SK-MEL-5 (cell line): ENCODE measurements at regions not wholly inside any gene's neighbourhood (a gene's known extent, or its start where the extent isn't known, plus 50 kb on each side); places are given as distances from the start of the nearest gene placed in this dataset.
A peak's percentile ranks its signal among the peaks of the same experiment; 100 is the strongest.
"Not testable (repeated sequence)": the region's sequence is repeated elsewhere in the genome, so short reads cannot be mapped to it uniquely, and the experiment has no call there.

Experiments
- DNase-seq: peaks from one replicate; pipeline ENCODE4 v3.0.0-alpha.2; 2016; ENCODE audit warnings: low read depth, low spot score
- in situ Hi-C: cut with HindIII; loops from 2 replicates; pipeline ENCODE4 v1.10.0; 2016; ENCODE audit warnings: low sequenced_read_pairs, high pct_unique_total_duplicates, low pct_unique_long_range_greater_than_20kb

DNA sequence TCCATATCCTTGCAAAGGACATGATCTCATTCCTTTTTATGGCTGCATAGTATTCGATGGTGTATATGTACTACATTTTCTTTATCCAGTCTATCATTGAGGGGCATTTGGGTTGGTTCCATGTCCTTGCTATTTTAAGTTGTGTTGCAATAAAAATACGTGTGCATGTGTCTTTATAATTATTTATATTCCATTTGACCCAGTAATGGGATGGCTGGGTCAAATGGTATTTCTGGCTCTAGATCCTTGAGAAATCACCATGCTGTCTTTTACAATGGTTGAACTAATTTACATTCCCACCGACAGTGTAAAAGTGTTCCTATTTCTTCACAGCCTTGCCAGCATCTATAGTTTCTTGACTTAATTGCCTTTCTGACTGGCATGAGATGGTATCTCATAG lies 972.6 kb upstream of the KCND2 start:
- in situ Hi-C loops: not testable (repeated sequence)

DNA sequence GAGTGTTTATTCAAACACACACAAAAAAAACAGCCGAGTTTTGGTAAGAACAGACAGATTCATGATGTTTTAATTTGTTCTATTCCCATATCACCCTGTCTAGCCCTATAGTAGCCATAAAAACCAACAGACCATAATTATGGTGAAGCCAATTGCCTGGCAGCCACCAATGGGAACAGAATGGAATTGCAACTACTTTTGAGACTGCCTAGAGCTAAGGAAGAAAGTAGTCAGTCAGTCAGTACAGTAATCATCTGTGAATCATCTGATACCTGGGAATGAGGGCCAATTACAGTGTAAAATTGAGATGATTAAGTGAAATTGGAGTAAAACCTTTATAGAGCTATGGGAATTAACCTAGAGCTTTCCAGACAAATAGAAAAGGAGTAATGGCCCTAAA lies 952.7 kb upstream of the KCND2 start:
- in situ Hi-C loops: no loop called here
- DNase-seq: peak; percentile 49

More for the DNA sequence above, 972.6 kb upstream of the KCND2 start:
- DNase-seq: not testable (repeated sequence)

DNA sequence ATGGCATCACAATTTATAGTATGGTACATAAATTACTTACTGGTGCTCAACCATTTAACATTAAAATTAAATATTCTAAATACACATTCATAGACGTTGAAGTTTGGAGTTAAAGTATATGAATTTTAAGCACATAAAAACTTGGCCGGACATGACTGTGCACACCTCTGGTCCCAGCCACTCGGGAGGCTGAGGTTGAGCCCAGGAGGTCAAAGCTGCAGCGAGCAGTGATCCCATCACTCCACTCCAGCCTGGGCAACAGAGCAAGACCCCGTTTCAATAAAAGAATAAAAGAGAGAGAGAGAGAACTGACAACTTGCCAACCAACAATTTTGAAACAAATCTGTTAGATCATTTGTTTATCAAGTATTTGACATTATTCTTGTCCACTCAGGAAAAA lies 943.3 kb upstream of the KCND2 start:
- in situ Hi-C loops: no loop called here
- no peak for DNase-seq

DNA sequence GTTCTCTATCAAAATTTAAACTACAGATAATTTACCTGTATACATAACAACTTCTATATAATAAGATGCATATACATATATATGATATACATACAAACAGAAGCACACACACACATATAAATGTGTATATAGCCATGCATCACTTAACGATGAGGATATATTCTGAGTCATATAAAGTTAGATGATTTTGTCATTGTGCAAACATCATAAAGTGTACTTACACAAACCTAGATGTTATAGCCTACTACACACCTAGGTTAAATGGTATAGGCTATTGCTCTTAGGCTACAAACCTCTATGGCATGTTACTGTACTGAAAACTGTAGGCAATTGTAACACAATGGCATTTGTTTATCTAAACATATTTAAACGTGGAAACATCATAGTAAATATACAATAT lies 937.6 kb upstream of the KCND2 start:
- in situ Hi-C loops: no loop called here
- DNase-seq: no peak

DNA sequence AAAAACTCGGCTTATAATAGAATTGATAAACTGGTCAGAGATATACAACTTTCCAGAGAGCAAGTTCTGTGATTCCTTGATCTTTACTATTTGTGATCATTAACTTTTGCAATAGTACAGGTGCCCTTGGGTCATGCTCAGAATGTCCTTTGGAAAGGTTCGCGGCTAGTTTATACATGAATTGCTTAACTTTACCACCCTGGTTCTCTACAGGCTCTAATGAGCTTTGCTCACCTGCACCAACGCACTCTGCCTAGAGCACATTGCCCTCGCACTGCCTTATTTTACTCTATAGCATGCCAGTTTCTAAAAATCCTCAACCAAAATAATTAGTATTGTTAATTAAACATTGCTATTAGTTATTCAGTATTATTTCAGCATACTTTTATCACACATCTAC lies 931.2 kb upstream of the KCND2 start:
- in situ Hi-C loops: no loop called here
- DNase-seq: no peak

DNA sequence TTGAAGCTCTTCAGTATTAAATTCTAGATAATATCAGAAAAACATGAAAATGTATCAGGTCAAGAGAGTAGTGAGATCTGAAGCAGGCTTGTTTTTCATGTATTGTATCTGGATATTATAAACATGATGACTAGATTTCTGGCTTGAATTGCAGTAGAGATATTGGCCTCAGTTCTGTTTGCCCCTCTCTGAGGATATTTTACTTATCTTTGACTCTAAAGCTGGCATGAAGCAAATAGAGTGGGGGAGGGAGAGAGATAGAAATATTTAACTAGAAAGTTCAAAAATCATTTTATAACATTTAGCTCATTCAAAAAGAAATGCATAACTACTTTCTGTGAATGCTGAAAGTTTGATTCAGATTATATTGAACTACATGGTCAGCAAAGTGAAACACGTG lies 929.7 kb upstream of the KCND2 start:
- in situ Hi-C loops: no loop called here
- DNase-seq: no peak

DNA sequence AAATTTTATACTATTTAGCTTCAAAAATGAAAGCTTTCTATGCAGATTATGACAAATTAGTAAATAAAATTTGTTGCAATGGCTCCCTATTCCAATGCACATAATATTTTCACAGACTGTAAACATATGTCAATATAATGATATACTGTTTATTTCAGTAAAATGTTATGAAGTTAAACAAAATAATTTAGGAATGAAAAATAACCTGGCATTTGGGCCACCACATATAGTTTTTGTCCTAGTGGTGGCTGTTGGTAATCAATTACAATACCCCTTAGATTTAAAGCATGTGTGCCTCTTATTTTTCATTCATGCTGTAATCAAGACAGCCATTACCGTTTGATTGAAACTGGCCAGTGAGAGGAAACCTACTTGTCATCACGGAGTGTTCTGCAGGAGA lies 928.5 kb upstream of the KCND2 start:
- DNase-seq: no peak

DNA sequence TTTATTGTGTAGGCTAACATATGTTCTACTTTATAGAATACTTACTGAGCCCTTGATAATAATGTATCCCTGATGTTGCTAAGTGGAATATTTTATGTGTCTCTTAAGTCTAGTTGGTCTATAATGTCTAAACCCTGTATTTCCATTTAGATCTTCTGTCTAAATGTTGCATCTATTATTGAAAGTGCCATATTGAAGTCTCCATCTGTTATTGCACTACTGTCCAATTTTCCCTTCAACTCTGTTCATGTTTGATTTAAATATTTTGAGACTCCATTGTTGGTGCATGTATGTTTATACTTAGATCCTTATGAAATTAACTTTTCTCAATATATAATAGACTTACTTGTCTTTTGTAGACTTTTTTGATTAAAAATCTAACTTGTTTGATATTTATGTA lies 924.5 kb upstream of the KCND2 start:
- in situ Hi-C loops: no loop called here
- DNase-seq: no peak

More for the DNA sequence above, 928.5 kb upstream of the KCND2 start:
- in situ Hi-C loops: no loop called here

DNA sequence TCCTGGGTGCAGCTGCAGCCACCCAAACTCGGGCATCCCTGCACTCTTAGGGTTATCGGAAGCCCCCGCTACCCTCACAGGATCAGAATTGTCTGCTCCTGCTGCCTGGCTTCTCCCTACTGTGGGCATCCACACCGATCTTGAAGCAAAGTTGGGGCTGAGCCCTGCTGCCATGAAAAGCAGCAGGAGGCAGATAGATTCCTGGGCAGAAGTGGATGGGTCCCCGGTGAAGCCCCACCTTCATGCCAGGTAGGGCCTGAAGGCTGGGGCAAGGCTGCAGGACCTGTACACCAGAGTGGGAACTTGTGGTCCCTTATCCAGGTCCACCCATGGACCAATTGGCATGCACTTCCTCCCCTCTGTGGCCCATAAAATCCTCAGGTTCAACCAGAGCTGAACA lies 922.6 kb upstream of the KCND2 start:
- no peak for DNase-seq
- in situ Hi-C loops: no loop called here

DNA sequence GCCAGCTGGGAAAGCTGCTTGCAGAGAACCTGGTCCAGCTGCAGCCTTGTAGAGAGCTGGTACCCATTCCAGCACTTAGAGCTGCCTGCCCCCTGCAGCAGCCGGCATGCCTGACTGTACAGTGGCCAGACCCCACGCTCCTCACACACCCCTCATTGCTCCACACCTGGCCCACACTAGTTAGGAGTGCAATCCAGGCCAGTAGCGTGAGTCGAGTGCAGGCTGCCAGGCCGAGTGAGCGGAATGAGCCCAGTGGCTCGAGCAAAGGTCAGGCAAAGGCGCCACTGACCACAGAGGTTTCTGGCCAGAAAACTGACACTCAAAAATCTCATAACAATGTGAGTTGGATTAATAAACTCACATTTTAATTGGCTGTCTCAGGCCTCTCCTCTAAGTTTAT lies 921.7 kb upstream of the KCND2 start:
- DNase-seq: no peak
- in situ Hi-C loops: no loop called here

DNA sequence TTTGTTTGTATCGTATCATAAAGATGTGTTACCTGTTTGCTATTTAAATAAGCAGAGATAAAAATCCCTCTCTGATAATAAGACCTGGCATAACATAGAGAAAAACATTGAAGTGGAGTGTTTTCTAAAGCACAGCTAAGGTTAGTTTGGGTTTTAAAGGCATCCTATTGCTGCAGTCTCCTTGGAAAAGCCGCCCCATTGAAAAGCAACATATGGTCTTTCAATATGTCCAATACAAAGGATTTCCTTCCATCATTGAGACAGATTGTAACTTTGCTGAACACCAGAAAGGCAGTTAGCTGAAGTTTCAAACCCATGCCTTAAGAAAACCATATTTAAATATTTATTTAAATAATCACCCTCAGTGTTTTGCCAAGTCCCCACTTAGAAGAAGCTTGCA lies 898.5 kb upstream of the KCND2 start:
- in situ Hi-C loops: no loop called here
- DNase-seq: no peak

DNA sequence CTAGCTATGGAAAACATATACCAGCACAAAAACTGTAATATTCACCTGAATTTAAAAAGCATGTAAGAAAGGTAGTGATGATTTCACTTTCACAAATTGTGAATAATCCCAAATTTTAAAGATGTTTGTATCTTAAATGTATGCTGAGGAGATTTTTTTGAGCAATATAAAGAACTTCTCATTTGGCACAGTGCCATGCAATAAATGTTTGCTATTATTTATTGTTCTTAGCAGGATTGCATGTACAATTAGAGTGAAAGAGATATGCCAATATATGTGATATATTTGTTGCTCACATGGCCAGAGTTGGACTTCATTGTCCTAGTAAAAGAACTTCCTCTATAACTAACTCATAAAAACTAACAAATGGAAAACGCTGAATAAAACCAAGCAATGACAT lies 895.1 kb upstream of the KCND2 start:
- no peak for DNase-seq
- in situ Hi-C loops: no loop called here

DNA sequence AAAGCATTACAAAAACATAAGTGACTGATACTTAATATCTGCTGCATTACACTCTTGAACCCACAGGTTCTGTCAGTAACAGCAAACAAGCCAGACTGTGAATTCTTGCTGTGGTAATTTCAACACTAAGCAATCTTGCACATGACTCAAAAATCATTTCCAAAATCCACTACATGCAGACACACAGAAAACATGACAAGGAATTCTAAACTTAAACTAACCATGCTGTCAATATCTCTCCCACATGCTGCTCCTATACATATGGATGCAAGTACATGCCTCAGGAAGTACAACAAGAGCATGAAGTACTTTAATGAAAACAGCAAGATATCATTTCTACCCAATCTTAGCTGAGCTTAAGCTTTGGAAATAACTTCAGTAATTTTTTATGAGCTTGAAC lies 890.2 kb upstream of the KCND2 start:
- DNase-seq: no peak
- in situ Hi-C loops: no loop called here

DNA sequence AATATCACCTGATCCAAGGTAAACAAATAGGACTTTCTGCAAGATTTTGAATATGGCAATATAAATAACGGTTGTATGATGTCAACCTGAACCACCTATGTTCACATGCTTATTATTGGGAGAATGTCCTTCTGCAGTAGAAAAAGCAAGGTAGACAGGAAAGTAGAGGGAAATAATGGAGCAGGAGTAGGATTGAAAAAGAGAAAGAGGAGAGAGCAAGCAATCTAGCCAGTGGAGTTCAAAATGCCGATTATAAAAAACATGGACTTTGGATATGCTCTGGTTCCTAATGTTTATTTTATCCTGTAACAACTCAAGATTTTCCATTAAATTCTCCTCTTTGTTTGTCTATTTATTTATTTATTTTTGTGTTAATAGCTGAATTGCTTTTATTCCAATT lies 878.0 kb upstream of the KCND2 start:
- in situ Hi-C loops: no loop called here
- DNase-seq: no peak

DNA sequence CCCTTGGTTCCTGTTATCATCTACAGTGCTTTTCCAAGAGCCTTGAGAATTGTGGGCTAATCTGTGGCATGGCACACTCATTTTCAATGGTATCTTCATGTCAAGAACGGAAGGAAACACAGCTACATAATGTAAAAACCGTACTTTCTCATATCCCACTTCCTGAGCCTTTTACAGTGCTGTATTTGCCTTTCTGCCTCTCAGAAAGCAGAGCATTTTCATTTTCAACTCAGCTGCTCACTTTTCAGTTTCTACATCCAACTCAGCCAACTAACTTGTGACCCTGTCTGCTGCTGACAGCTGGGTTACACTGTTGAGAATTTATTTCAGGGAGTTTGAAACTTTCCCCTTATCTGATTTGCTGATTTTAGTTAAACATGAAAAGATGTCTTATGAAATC lies 875.8 kb upstream of the KCND2 start:
- in situ Hi-C loops: no loop called here
- no peak for DNase-seq

DNA sequence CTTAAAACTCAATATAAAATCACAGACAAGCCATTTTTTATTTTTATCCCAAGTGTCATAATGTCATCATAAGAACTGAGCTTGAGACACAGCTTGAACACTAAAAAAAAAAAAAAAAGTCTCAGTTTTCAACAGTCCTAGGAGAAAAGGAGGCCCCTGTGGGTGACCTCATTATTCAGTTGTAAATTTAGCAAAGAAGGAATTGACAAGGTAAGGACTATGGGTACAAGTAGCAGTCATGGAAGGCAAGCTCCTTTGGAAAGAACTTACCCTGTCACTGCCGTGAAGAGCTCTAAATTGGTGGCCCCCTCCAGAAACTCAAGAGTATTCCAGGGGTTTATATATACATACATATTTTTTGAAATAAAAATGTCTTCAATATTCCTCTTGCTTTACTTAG lies 864.4 kb upstream of the KCND2 start:
- no peak for DNase-seq
- in situ Hi-C loops: no loop called here

DNA sequence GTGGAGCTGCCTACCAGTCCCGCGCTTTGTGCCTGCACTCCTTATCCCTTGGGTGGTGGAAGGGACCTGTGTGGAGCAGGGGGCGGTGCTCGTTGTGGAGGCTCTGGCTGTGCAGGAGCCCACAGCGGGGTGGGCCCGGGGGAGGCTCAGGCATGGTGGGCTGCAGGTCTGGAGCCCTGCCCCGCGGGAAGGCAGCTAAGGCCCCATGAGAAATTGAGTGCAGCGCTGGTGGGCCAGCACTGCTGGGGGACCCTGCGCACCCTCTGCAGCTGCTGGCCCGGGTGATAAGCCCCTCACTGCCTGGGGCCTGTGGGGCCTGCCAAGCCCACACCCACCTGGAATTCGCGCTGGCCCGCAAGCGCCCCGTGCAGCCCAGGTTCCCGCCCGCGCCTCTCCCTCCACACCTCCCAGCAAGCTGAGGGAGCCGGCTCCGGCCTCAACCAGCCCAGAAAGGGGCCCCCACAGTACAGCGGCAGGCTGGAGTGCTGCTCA lies 859.6 kb upstream of the KCND2 start:
- in situ Hi-C loops: no loop called here
- no peak for DNase-seq

DNA sequence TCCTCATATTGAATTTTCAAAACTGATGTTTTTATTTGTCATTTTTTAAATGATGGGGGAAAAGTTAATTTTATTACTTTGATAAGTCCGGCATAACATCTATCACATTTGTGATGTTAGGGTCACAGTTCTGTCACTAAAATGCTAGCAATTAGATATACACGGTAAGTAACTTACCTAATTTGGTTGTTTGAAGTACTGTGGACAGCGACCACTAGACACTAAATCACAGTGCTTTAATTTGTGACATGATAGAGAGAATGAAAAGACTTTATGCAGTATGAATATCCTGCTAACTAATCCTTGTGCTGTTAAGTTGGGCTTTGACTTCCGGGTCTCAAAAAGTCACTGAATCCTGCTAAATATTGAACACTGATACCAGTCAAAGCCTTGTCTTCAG lies 857.3 kb upstream of the KCND2 start:
- in situ Hi-C loops: no loop called here
- DNase-seq: no peak

DNA sequence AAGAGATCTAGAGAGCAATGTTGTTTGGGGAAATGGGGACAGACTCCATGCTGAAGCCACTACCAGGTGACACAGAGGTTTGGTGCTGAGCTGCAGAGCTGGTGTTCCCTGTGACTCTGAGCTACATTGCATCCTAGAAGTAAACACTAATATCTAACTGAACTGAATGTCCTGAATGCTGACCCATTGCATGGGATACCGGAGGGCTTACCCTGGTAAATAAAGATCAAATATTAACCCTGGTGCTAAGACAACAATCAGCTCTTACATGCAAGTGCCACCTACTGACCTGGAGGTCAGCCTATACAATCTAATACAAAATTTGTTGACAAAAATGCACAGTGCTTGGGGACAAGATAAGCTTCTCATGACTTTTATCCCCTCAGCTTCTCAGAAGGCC lies 851.3 kb upstream of the KCND2 start:
- in situ Hi-C loops: no loop called here
- DNase-seq: no peak

DNA sequence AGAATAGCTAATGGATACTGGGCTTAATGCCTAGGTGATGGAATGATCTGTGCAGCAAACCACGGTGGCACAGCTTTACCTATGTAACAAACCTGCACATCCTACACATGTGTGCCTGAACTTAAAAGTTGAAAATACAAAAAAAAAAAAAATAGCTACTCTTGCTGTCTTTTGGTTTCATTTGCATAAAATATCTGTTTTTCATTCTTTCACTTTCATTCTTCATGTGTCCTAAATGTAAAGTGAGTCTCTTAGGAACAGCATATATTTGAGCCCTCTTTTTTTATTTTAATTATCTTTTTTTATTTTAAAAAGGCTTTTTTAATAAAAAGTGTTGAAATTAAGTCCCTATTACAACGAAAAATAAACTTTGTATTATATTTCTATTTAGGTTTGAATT lies 836.1 kb upstream of the KCND2 start:
- no peak for DNase-seq
- in situ Hi-C loops: no loop called here
